ENCODE measurements at regions not wholly inside any gene's neighbourhood (a gene's known extent, or its start where the extent isn't known, plus 50 kb on each side); places are given as distances from the start of the nearest gene placed in this dataset.

DNA sequence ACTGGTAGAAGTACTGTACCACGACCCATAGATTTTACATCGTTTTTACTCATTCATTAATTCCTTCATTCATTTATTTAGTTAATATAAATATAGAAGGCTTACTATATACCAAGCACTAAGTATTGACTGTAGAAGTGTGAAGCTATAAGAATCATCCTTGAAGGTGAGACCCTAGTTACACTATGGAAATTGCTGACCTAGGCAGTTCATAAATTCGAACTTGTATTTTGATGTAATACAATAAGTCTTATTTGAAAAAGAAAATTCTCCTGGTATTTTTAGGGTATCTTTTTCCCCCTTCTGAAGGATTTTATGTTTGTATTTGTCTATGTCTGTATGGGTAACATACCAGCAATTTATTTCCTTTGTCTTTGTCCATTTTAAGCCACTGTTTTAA is 220.1 kb upstream of the DMAC1 start:
- intact Hi-C loops (cut with DNase I), result no loop called here
- no peak for DNase-seq

DNA sequence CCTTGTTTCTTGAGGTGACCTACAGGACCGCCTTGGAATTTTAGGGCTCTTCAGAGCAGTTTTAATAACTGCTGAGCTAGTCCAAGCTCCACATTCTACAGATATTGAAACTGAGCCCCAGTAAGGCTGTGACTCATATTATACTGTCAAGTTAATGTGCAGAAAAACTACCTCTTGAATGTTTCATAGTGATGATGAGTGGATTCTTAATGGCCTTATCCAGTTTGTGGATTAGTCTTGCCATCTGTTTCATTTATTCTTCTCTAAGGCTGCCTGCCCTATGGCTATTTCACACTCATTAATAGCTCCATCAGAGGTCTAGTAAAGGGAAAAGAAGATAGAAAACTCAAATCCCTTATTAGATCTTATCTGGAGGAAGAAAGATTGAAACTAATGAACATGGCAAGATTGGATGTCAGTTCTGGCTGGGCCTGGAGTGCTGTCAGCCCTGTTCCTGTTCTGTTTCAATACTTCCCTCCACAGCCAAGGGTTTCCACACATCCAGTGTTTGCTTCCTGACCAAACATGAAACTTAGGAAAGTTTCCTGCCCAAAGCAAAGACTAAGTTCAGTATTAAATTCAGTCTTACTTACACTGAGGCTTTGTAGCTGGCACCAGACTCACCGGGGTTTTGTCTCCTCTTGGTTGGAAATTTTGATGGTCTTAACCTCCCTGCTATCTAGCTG is 215.6 kb upstream of the DMAC1 start:
- no peak for DNase-seq
- intact Hi-C loops (cut with DNase I), result no loop called here

DNA sequence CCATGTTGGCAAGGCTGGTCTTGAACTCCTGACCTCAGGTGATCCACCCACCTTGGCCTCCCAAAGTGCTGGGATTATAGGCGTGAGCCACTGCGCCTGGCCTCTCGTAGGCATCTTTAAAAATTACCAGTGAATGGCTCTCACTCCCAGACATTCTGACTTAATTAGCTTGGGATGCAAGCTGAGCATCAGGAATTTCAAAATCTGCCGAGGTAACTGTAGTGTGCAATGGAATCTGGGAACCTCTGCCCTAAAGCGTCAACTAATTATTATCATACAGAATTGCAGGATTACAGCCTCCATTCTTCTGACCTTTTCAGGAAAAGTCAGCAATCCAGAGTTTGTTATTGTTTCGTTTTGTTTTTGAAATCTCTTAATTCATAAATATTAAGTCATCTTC is 213.4 kb upstream of the DMAC1 start:
- intact Hi-C loops (cut with DNase I), result no loop called here
- no peak for DNase-seq

DNA sequence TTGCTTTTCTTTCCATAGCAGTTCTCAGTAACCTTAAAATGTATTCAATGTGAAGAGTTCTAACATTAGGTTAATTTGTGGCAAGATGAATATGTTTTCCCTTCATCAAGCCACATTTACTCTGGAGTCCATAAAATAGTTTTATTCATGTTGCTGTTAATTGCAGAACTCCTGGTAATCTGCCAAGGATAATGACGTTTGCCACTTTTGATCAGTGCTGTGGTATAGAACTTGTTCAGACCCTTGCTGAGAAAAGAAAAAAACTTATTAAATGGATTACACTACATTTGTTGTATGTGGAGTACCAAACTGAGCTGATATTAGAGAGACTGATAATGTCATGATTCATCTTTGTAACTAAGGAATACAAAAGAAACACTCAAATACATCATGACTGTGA is 212.4 kb upstream of the DMAC1 start:
- no peak for DNase-seq
- intact Hi-C loops (cut with DNase I), result no loop called here

DNA sequence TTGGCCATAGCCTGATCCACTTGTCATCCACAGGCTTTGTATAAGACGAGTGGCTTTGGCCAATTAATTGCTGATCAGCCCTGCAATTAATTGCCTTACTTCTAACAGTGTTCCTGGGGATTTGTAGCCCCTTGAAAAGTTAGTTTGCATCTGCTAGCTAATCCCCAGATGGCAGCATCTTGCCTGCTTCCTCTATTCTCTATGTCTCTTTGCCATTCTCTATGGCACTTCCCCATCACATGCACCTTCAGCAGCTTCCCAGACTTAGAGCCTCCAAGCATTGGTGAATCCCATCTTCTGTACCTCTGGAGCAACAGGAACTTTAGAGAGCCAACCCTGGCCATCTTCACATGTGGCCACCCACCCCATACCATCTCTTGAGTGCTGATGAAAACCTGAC is 197.0 kb upstream of the DMAC1 start:
- DNase-seq, result no peak
- intact Hi-C loops (cut with DNase I), result no loop called here

DNA sequence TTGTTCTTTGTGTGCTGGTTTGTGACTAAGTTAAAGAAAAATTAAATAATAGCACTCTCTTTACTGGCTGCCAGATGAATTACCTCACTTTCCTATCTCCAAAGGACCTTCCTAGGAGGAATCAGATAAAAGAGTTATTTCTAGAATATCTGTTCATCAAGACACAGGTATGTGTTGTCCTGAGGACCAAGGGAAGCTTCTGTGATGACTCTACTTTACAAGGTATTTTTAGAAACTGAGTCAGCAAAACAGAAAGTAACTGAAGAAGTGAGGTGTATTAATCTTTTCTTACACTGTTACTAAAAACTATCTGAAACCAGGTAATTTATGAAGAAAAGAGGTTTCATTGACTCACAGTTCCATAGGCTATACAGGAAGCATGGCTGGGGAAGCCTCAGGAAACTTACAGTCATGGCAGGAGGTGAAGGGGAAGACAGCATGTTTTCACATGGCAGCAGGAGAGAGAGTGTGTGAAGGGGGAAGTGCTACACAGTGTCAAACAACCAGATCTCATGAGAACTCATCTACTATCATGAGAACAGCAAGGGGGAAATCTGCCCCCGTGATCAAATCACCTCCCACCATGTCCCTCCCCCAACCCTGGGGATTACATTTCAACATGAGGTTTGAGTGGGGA is 189.2 kb upstream of the DMAC1 start:
- DNase-seq, result no peak
- intact Hi-C loops (cut with DNase I), result no loop called here

DNA sequence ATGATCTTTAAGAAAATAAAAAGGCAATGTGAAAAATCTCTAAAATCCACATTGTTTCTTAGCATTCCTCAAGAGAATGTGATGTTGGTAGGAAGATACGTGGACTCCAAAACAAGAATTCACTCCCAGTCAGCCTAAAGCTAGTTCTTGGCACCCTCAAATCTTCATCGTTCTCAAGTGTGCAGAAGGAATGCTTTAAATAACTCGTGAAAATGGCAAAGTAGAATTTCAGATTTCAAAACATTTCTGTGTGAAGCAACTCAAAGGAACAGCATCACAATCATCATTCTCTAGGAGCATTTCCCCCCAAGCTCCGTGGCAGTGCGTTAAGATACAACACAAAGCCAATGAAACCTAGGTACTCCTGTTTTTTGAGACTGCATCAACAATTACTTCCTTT is 185.1 kb upstream of the DMAC1 start:
- intact Hi-C loops (cut with DNase I), result no loop called here
- no peak for DNase-seq

DNA sequence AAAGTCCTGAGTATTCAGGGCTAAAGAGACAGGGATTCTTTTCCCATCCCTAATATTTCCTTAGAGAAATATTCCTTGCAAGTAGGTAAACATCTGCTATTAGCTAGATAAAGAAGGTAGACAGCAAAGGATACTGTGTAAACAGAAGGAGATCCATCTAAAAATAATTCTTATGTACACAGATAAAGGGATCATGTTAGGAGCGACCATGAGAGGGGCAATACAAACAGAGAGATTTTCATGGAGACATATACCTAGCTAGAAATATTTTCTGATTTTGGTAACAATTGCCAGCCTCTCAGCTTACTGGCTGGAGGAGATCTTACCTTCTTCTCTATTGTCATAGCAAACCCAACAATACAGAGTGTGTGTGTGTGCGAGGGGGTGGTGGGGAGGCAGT is 184.6 kb upstream of the DMAC1 start:
- no peak for DNase-seq
- intact Hi-C loops (cut with DNase I), result no loop called here

DNA sequence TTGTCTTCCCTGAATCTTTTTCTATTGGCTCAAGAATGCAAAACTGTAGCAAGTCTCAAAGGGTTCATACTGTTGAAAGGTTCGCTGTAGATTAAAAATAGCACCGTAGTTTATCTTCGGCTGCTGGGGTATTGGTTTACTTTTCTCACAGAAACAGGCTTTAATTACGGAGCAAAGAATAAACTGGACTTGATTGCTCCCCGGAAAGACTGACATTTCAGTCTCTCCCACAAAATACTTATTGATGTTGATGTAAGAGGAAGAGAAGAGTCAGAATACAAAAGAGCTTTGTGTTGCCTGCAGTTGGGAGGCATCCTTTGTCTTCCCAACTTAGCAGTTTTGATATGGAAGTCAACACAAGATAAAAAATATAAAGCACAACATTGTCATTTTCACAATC is 183.9 kb upstream of the DMAC1 start:
- peak in 25 of 42 donors; percentile 8 to 74 (median 43) for DNase-seq
- intact Hi-C loops (cut with DNase I), result no loop called here

DNA sequence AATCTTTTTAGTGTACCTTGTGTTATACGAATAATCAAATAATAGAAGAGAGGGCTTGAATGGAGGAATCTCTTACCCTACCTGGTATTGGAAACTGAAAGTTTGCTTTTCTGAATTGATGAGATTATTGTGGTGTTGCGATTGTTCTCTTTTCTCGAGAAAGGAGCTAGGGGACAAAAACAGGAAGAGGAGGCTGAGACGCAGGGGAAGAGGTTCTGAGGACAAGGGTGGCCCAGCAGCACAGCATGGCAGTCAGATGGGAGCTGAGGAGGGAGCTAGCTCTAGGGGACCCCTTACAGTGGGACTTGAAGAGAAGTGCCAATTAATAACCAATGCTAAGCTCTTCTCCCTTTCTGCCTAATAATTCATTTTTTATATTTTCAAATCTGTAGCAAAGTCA is 183.3 kb upstream of the DMAC1 start:
- intact Hi-C loops (cut with DNase I), result no loop called here
- peak in 2 of 42 donors; percentile 15 to 20 for DNase-seq

DNA sequence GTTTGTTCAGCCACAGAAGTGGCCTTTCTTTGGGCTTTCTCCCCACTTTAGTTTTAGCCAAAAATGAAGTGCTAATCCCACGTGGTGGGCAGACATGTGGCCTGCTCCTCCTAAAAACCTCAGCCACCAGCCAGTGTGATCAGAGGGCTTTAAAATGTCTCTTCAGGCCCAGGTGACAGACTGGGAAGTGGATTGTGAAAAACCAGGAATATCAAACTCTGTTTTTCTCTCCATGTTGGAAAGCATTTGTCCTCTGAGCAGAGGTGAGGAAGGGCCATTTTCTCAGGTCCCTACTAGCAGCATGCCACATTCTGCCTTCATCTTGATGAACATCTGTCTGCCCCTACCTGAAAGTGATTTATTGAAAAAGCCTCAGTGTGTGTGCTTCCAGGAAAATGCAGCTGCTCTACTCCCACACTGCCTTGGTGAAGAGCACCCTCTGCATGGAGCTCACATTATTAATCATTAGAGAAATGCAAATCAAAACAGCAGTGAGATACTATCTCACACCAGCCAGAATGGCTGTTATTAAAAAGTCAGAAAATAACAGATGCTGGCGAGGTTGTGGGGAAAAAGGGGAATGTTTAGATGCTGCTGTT is 181.2 kb upstream of the DMAC1 start:
- peak in 6 of 42 donors; percentile 4 to 48 (median 16) for DNase-seq
- intact Hi-C loops (cut with DNase I), result no loop called here

DNA sequence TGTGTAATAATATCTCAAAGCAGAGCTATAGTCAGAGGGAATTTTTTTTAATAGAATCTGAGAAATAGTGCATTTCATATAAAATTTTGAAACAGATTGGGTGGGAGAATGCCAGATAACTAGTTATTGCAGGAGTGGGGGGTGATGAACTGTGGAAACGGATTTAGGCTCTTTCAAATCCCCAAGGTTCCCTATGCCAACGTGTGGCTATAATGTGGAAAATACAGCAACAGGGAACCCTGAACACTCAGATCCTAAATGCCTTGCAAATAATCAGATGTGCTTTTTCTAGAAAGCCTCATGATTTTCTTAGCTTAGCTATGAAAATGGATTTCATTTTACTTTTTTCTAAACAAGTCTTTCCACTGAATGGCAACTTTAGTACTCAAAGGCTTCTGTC is 180.5 kb upstream of the DMAC1 start:
- intact Hi-C loops (cut with DNase I), result no loop called here
- no peak for DNase-seq

DNA sequence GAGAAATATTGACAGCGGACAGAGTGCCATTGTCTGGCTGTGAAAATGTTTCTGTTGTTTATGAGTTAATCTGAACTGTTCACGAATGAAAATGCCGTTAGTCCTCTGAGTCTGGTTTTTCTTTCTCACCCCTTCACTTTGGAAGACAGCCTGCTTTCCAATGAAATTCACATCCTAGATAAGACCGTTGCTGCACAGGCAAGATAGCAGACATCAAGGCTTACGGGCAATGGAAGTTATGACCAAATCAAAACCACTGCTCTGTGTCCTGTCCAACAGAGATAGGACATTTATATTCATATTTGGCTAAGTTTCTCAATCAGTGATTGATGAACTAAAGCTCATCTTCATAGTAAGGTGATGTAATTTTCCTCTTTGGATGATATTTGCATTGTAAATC is 180.0 kb upstream of the DMAC1 start:
- no peak for DNase-seq
- intact Hi-C loops (cut with DNase I), result no loop called here

DNA sequence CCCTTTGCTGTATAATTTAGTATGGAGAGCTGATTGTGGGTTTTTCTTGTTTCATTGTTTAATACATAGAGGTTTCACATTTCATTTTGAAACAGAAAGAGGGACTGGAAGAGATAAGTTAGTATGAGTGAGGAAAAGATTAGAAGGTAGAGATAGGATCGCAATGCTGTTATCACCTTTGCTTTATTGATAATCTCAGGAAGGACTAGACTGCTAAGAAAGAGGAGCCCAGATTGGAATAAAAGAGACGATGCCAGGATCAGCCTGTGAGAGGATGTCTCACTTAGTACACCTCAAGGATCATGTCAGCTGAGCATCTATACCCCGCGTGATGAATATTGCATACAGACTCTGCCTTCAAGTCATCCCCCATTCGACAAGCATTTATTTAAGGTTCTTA is 178.0 kb upstream of the DMAC1 start:
- intact Hi-C loops (cut with DNase I), result no loop called here
- no peak for DNase-seq

DNA sequence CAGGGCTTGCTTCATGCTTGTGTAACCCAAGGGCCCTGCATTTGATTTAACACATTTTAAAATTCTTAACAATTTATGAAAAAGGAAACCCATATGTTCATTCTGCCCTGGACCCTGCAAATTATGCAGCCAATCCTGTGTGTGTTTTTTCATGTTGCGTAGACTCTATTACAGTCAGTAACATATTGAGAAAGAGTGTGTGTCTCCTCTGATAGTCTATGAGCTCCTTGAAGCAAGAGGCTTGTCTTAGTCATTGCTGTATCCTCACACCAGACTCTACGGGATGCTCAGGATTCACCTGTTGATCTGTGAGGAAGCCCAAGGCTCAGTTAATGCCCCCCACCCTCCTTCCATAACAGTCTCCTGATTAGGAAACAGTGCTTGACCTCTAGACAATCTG is 177.3 kb upstream of the DMAC1 start:
- intact Hi-C loops (cut with DNase I), result no loop called here
- no peak for DNase-seq

DNA sequence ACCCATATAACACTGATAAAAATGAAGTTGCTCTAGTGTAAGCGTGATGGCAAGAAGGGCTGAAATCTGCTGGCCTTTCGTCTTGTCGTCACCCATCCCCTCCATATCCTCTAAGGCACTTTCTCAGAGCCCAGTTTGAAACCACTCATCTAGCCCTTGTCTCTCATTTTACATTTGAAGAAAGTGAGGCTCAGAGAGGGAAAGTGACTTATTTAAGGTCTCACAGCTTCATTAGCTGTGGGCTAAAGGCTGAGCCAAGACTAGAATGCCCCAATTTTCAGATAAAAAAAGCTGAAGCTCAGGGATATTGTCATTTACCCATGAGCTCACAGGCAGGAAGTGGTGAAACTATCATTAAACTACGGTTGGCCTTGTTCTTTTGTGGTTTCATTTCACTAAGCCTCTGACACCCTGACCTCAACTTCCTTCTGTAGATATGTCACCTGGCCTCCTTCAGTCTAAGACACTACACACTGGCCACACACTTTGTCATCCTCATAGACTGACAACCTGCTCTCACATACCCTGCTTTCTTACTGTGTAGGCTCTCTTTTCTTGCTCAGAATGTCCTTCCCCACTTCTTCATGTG is 176.7 kb upstream of the DMAC1 start:
- DNase-seq, result no peak
- intact Hi-C loops (cut with DNase I), result no loop called here

DNA sequence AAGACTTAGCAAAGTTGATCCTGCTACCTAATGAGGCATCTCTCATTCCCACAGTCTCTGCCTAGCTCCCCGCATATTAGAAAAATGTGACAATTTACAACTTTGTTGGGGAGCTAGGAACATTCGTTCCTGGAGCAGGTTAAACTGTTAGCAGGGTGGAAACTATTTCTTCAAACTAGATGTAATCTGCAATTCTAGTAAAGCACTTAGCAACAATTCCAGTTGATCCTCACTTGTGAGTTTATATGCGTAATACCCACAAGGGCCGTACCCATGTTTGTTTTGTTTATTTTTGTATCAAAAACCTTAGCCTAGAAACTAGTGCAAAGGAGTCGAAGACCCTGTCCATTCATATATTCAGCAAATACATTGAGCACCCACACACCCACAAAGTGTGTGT is 175.8 kb upstream of the DMAC1 start:
- DNase-seq, result no peak
- intact Hi-C loops (cut with DNase I), result no loop called here

DNA sequence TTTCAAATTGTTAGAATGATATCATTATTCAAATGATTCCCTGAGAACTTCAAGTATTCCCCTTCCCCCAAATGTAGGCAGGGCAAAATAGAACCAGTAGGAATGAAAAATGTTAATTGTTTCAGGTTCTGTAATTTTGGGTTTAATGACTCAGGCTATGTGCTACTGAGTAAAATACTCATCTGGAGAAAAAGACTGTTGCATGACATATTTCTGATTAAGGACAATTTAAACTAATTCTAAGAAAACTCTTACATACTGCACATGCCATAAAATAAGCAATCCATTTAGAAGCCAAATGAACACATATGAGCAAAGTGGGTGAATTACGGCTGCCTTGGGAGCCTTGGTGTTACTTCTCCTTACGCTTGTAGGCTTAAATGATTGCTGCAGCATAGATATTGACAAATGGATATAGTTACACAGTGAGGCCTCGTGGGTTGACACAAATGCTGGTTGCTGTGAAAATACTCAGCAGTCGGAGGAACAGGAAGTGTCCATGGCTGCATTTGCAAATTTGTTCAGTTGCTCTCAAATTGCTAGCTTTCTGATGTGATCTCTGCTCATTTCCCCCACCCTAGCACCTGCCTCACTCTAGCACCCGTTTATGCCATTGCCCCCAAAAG is 174.9 kb upstream of the DMAC1 start:
- intact Hi-C loops (cut with DNase I), result no loop called here
- DNase-seq, result peak in 1 of 42 donors; percentile 11

DNA sequence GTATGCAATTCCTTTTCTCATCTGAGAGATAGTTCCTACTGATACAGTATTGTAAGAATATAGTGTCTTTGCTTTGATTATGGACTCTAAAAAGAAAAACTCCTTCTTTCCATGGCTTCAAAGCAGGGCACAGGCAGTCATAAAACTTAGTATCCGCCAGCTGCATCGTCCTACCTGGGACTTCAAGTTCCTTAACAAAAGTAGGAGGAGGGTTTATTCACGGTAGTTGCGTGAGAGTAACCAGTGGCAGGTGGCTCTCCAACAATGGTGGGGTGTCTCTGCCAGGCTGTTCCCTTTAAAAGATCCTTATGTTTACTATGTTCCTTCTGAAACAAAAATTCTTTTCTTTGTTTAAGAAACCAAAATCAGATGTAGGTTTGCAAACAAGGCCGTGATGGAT is 173.5 kb upstream of the DMAC1 start:
- DNase-seq, result no peak
- intact Hi-C loops (cut with DNase I), result no loop called here

DNA sequence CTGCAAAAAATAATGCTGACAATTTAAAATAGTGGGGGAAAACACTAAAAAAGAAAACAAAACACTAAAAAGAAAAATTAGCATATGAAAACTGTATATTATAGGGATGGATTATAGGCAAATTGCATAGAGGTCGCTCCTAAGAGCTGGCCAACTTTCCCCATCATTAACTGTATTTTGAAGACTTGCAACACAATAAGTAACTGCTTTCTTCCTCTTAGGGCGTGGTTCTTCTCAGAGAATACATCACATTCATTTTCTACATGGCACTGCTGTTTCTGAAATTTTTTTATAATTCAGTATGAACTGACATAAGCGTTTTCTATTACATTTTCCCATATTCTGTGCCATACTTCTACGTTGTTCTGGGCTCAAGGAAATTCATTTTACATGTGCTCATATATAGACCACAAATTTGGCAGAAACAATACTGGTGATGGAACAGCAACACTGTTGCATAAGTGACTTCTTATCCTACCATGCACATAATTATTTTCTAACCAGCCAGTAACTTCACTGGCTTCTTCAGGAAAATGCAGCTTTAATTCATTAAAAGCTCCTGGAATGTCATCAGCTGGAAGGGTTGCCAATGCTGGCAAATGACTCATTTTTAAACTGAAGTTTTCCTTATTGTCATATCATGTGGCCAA is 171.2 kb upstream of the DMAC1 start:
- DNase-seq, result no peak
- intact Hi-C loops (cut with DNase I), result no loop called here
